ENCODE measurements at regions not wholly inside any gene's neighbourhood (a gene's known extent, or its start where the extent isn't known, plus 50 kb on each side); places are given as distances from the start of the nearest gene placed in this dataset.

DNA sequence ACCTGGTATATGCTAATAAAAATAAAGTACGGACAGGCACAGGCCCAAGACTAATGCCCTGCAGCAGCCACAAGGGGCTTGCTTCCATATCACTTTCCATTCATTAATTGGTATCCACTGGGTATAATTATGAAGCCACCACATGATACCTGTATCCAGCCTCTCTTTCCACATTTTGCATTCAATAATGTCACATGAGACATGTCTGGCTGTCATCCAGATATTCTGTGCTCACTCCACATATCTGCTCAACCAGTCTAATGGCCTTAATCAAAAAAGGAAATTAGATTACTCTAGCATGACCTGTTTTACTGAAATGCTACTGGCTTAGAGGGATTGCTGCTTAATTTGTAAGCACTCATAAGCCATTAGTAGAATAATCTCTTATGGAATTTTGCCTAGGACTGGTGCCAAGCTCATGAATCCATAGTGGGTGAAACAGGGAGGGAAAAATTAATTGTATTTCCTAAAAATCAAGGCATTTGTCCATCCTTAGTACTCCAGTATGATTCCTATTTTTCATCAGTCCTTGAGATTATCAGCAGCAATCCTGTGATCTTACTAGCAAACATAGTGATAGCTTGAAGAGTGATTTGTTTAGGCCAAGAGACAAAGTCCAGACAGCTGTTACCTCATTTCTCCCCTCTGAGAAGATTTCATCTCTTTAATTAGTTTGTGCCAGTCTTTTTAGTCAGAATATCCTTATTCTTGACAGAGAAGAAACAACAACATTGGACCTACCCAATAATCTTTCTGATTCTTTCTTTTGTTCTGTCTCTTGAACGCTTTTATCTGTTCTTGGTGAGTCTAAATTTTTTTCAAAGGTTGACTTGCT lies 119.2 kb upstream of the ABCA1 start:
- H2AFZ ChIP-seq (ENCODE audit: low read depth, low read length): no peak overlapping the region
- TF ChIP-seq, protein P1, sequence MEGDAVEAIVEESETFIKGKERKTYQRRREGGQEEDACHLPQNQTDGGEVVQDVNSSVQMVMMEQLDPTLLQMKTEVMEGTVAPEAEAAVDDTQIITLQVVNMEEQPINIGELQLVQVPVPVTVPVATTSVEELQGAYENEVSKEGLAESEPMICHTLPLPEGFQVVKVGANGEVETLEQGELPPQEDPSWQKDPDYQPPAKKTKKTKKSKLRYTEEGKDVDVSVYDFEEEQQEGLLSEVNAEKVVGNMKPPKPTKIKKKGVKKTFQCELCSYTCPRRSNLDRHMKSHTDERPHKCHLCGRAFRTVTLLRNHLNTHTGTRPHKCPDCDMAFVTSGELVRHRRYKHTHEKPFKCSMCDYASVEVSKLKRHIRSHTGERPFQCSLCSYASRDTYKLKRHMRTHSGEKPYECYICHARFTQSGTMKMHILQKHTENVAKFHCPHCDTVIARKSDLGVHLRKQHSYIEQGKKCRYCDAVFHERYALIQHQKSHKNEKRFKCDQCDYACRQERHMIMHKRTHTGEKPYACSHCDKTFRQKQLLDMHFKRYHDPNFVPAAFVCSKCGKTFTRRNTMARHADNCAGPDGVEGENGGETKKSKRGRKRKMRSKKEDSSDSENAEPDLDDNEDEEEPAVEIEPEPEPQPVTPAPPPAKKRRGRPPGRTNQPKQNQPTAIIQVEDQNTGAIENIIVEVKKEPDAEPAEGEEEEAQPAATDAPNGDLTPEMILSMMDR (IDR thresholded peaks at IDR 0.05; ENCODE audit: low read depth, low read length): no peak
- TF ChIP-seq EZH2phosphoT487 (IDR thresholded peaks at IDR 0.05; ENCODE audit: low read depth): no peak
- no peak overlapping the region for H3K9ac ChIP-seq (ENCODE audit: low read length)
- H4K20me1 ChIP-seq (ENCODE audit: insufficient read depth, low read length): no peaks in the 10 kb centered on the region
- H3K79me2 ChIP-seq (ENCODE audit: low read length): no peaks in the 10 kb centered on the region
- no peaks in the 10 kb centered on the region for H3K9me3 ChIP-seq (ENCODE audit: insufficient read depth, low read length)
- no peaks in the 10 kb centered on the region for H3K27me3 ChIP-seq (ENCODE audit: low read depth, low read length)
- H3K36me3 ChIP-seq (replicated peaks; ENCODE audit: low read depth, low read length): no peaks in the 10 kb centered on the region
- H3K4me1 ChIP-seq (ENCODE audit: low read length): peaks cover 11% of the 10 kb centered on the region
- H3K4me2 ChIP-seq (ENCODE audit: low read length): no peak overlapping the region
- no peak overlapping the region for H3K27ac ChIP-seq (ENCODE audit: low read length)
- H3K4me3 ChIP-seq (ENCODE audit: low read length): no peak overlapping the region

DNA sequence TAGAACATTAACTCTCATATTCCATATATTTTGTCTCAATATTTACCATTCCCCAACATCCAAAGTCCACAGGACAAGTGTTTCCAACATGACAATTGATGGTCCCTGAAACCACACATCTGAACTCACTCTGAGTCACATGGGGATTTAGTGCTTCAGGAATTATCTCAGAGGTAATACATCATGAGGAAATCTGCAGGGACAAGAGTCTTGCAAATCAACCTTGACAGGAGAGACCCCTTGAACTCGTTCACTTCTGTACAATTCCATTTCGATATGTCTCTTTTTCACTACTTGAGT lies 119.7 kb upstream of the ABCA1 start:
- no peaks in the 10 kb centered on the region for H3K9me3 ChIP-seq (ENCODE audit: insufficient read depth, low read length)
- H2AFZ ChIP-seq (ENCODE audit: low read depth, low read length): no peak overlapping the region
- H3K4me2 ChIP-seq (ENCODE audit: low read length): no peak overlapping the region
- no peaks in the 10 kb centered on the region for H4K20me1 ChIP-seq (ENCODE audit: insufficient read depth, low read length)
- H3K27me3 ChIP-seq (ENCODE audit: low read depth, low read length): no peaks in the 10 kb centered on the region
- H3K27ac ChIP-seq (ENCODE audit: low read length): no peak overlapping the region
- H3K79me2 ChIP-seq (ENCODE audit: low read length): no peaks in the 10 kb centered on the region
- peaks cover 8% of the 10 kb centered on the region for H3K4me1 ChIP-seq (ENCODE audit: low read length)
- H3K4me3 ChIP-seq (ENCODE audit: low read length): no peak overlapping the region
- no peak for TF ChIP-seq EZH2phosphoT487 (IDR thresholded peaks at IDR 0.05; ENCODE audit: low read depth)
- TF ChIP-seq, protein P1 (IDR thresholded peaks at IDR 0.05; ENCODE audit: low read depth, low read length): no peak
- no peak overlapping the region for H3K9ac ChIP-seq (ENCODE audit: low read length)
- H3K36me3 ChIP-seq (replicated peaks; ENCODE audit: low read depth, low read length): no peaks in the 10 kb centered on the region

DNA sequence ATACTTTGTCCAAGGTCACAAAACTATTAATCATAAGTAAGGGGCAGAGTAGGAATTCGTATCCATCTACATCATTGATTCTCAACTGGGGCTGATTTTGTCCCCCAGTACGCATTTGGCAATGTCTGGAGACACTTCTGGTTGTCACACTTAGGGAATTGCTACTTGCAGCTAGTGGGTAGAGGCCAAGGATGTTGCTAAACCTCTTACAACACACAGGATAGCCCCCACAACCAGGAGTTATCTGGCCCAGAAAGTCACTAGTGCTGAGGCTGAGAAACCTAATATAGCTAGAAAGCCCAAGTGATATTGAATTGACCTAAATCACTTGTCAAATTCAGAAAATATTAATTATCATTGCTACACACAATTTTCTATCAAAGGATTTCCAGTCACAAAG lies 120.4 kb upstream of the ABCA1 start:
- Histone ChIP-seq H3K27me3 (ENCODE audit: low read depth, low read length) (no peaks in the 10 kb centered on the region), H4K20me1 (ENCODE audit: insufficient read depth, low read length) (no peaks in the 10 kb centered on the region), H3K9me3 (ENCODE audit: insufficient read depth, low read length) (no peaks in the 10 kb centered on the region), H3K36me3 (replicated peaks; ENCODE audit: low read depth, low read length) (no peaks in the 10 kb centered on the region), H3K27ac (ENCODE audit: low read length) (no peak overlapping the region), H3K9ac (ENCODE audit: low read length) (no peak overlapping the region), H3K4me3 (ENCODE audit: low read length) (no peak overlapping the region), H2AFZ (ENCODE audit: low read depth, low read length) (no peak overlapping the region), H3K4me1 (ENCODE audit: low read length) (peaks cover 9% of the 10 kb centered on the region), H3K79me2 (ENCODE audit: low read length) (no peaks in the 10 kb centered on the region), H3K4me2 (ENCODE audit: low read length) (no peak overlapping the region)
- TF ChIP-seq EZH2phosphoT487 (IDR thresholded peaks at IDR 0.05; ENCODE audit: low read depth): no peak
- TF ChIP-seq, protein P1 (IDR thresholded peaks at IDR 0.05; ENCODE audit: low read depth, low read length): no peak

DNA sequence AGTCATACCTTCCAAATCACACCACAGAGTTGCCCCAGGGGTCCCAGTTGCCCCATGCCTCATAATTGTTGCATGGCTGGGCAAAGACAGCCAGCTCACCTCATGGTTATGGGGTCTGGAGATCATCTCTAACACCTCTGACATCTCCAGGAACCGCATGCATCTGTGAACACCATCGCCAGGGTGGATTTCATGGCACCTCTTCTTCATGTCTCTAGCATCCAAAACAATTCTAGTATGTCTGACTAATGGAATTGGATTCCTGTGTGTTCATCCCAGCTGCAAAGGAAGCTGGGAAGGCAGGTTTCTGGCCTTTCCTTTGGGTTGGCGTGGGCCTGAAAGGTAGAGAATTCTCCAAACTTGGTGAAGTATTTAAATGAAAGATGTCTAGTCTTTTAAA lies 122.3 kb upstream of the ABCA1 start:
- Histone ChIP-seq H4K20me1 (ENCODE audit: insufficient read depth, low read length) (no peaks in the 10 kb centered on the region), H3K4me1 (ENCODE audit: low read length) (peaks cover 20% of the 10 kb centered on the region), H3K4me2 (ENCODE audit: low read length) (no peak overlapping the region), H3K27ac (ENCODE audit: low read length) (no peak overlapping the region), H3K79me2 (ENCODE audit: low read length) (no peaks in the 10 kb centered on the region), H3K27me3 (ENCODE audit: low read depth, low read length) (no peaks in the 10 kb centered on the region), H2AFZ (ENCODE audit: low read depth, low read length) (no peak overlapping the region), H3K9ac (ENCODE audit: low read length) (no peak overlapping the region), H3K9me3 (ENCODE audit: insufficient read depth, low read length) (peaks cover 9% of the 10 kb centered on the region; the same call in 1 of the 2 replicates), H3K36me3 (replicated peaks; ENCODE audit: low read depth, low read length) (peaks cover 5% of the 10 kb centered on the region), H3K4me3 (ENCODE audit: low read length) (no peak overlapping the region)
- TF ChIP-seq EZH2phosphoT487 (IDR thresholded peaks at IDR 0.05; ENCODE audit: low read depth): no peak
- TF ChIP-seq, protein P1 (IDR thresholded peaks at IDR 0.05; ENCODE audit: low read depth, low read length): no peak
